HepG2 (cell line): ENCODE measurements at regions not wholly inside any gene's neighbourhood (a gene's known extent, or its start where the extent isn't known, plus 50 kb on each side); places are given as distances from the start of the nearest gene placed in this dataset.

ENCODE experiments used
- ATAC-seq: fragments of 200-7000 bp; cut with Tn5 transposase; 3 replicates; pipeline ENCODE4 v1.9.1; 2020; ENCODE audit warnings: mild to moderate bottlenecking, moderate library complexity
- BruUV-seq: library from RNA; stranded (reverse); fragments of 400-500 nt; replicated peaks from 2 replicates; lab custom pipeline; 2021; lab: Mats Ljungman, UMichigan
- CTCF ChIA-PET: fragments of 300-600 bp; formaldehyde crosslinking; extraction: SDS; loops from one replicate; lab custom pipeline; 2021; ENCODE audit warnings: low total read pairs, inconsistent platforms, low intra/inter-chr PET ratio; lab: Yijun Ruan, JAX
- POLR2A ChIA-PET: fragments of 350-600 bp; sonication (Branson Sonifier 250); formaldehyde crosslinking; loops from one replicate; lab custom pipeline; 2020; ENCODE audit warnings: antibody characterized with exemption, inconsistent platforms; lab: Yijun Ruan, JAX
- DNase-seq: peaks from one replicate; pipeline ENCODE4 v3.0.0-alpha.2; 2015; ENCODE audit warnings: low spot score
- FAIRE-seq: peaks from 3 replicates; lab custom pipeline; 2011; peaks lifted over from hg19 to GRCh38; lab: Jason Lieb, UNC
- H2AFZ ChIP-seq: one replicate; pipeline ENCODE4 v1.6.1; 2011; ENCODE audit warnings: low read length, inconsistent platforms
- H3K27ac ChIP-seq: fragments of 300-600 bp; 3 replicates; pipeline ENCODE4 v1.8.0; 2011; ENCODE audit warnings: mixed run types, mild to moderate bottlenecking, mixed read lengths, low read length, inconsistent platforms; ENCODE audit not compliant: insufficient read depth; ENCODE audit errors: extremely low read length
- H3K27me3 ChIP-seq, 2 experiments: fragments of 200-600 bp in 1 of 2; 2 replicates in 1 of 2; 3 replicates in 1 of 2; pipeline versions ENCODE4 v1.6.0 to v1.8.0; 2011; ENCODE audit warnings: low read length in 2 of 2, mild to moderate bottlenecking in 2 of 2, moderate library complexity in 2 of 2, inconsistent platforms in 1 of 2; ENCODE audit not compliant: insufficient read depth in 2 of 2, control insufficient read depth in 1 of 2
- H3K36me3 ChIP-seq, 2 experiments: fragments of 200-600 bp in 1 of 2; replicated peaks in 1 of 2; 2 replicates in 1 of 2; 3 replicates in 1 of 2; pipeline versions ENCODE4 v1.5.1 to v1.8.0; 2011; ENCODE audit warnings: low read length in 2 of 2, inconsistent platforms in 1 of 2; ENCODE audit not compliant: insufficient read depth in 2 of 2, control insufficient read depth in 1 of 2
- H3K4me1 ChIP-seq: 2 replicates; pipeline ENCODE4 v1.5.1; 2012; ENCODE audit warnings: low read length, inconsistent platforms; ENCODE audit not compliant: insufficient read depth
- H3K4me2 ChIP-seq: 2 replicates; pipeline ENCODE4 v1.6.0; 2011; ENCODE audit warnings: low read depth, low read length, inconsistent platforms
- H3K4me3 ChIP-seq, 3 experiments: fragments of 200-600 bp in 1 of 3; sonication (generic), shearing (Covaris generic) in 1 of 3; replicated peaks in 1 of 3; 2 replicates each; pipeline ENCODE4 v1.5.1; 2011 to 2016; ENCODE audit warnings: low read length in 3 of 3, inconsistent platforms in 2 of 3, low read depth in 2 of 3, mild to moderate bottlenecking in 2 of 3, control low read depth in 1 of 3, mixed read lengths in 1 of 3; ENCODE audit not compliant: insufficient read depth in 1 of 3
- H3K79me2 ChIP-seq: one replicate; pipeline ENCODE4 v1.6.1; 2011; ENCODE audit warnings: low read length, inconsistent platforms; ENCODE audit not compliant: insufficient read depth
- H3K9ac ChIP-seq: 2 replicates; pipeline ENCODE4 v1.6.0; 2011; ENCODE audit warnings: mild to moderate bottlenecking, low read depth, low read length, inconsistent platforms; ENCODE audit not compliant: insufficient read depth
- H3K9me3 ChIP-seq: 2 replicates; pipeline ENCODE4 v1.5.1; 2012; ENCODE audit warnings: mild to moderate bottlenecking, low read length
- H4K20me1 ChIP-seq: 2 replicates; pipeline ENCODE4 v1.6.0; 2011; ENCODE audit warnings: inconsistent platforms, mild to moderate bottlenecking, low read length, moderate library complexity; ENCODE audit not compliant: insufficient read depth
- CBX2 ChIP-seq, 2 experiments: fragments of 200-600 bp in 1 of 2; sonication (generic); formaldehyde crosslinking in 1 of 2; IDR thresholded peaks; 2 replicates each; pipeline versions ENCODE4 v1.7.0 to v1.8.1; 2018 to 2022; ENCODE audit warnings: low read depth in 2 of 2, low read length in 1 of 2, mild to moderate bottlenecking in 1 of 2, missing genetic modification reagents in 1 of 2
- ISX ChIP-seq: sonication (generic); formaldehyde crosslinking; conservative IDR thresholded peaks from 2 replicates; pipeline ENCODE4 v1.5.0; 2020; ENCODE audit warnings: missing genetic modification reagents
- KLF6 ChIP-seq: IDR thresholded peaks from 2 replicates; pipeline ENCODE4 v1.8.0; 2016; ENCODE audit warnings: missing biosample characterization, missing genetic modification reagents
- NFAT5 ChIP-seq: sonication (generic); formaldehyde crosslinking; IDR thresholded peaks from 2 replicates; pipeline ENCODE4 v1.4.0; 2020; ENCODE audit warnings: missing genetic modification reagents
- SIN3B ChIP-seq: fragments of 150-350 bp; IDR thresholded peaks from 2 replicates; pipeline ENCODE4 v1.6.1; 2014; ENCODE audit warnings: low read length
- TFDP2 ChIP-seq: sonication (generic); formaldehyde crosslinking; IDR thresholded peaks from 2 replicates; pipeline ENCODE4 v1.4.0; 2020; ENCODE audit warnings: missing genetic modification reagents
- USF2 ChIP-seq, 2 experiments: sonication (generic) in 1 of 2; formaldehyde crosslinking in 1 of 2; IDR thresholded peaks; 2 replicates each; pipeline versions ENCODE4 v1.5.1 to v1.6.1; 2011 to 2020; ENCODE audit warnings: borderline replicate concordance in 1 of 2, low read depth in 1 of 2, low read length in 1 of 2, mild to moderate bottlenecking in 1 of 2, missing genetic modification reagents in 1 of 2, moderate library complexity in 1 of 2
- ZNF557 ChIP-seq: sonication (generic); formaldehyde crosslinking; IDR thresholded peaks from 2 replicates; pipeline ENCODE4 v1.4.0; 2020; ENCODE audit warnings: missing genetic modification reagents
- ZNF7 ChIP-seq: IDR thresholded peaks from 2 replicates; pipeline ENCODE4 v1.6.1; 2016; ENCODE audit warnings: missing biosample characterization, missing genetic modification reagents
- ZSCAN25 ChIP-seq: sonication (generic); formaldehyde crosslinking; IDR thresholded peaks from 2 replicates; pipeline ENCODE4 v1.8.0; 2022; ENCODE audit warnings: mild to moderate bottlenecking, missing genetic modification reagents
- WGBS: methylation state at CpG from one replicate; pipeline ENCODE4 v1.1.6; 2017; ENCODE audit warnings: low lambda C conversion rate; 5-methylcytosine and 5-hydroxymethylcytosine counted together
- in situ Hi-C: cut with HindIII; loops from 2 replicates; pipeline ENCODE4 v1.10.0; 2017; ENCODE audit warnings: low pct_unique_long_range_greater_than_20kb; ENCODE audit not compliant: extremely low pct_ligation_motif_present
- intact Hi-C: fragments of 100-400 bp; cut with micrococcal nuclease; formaldehyde crosslinking; loops from one replicate; pipeline ENCODE4 v1.10.0; 2022; ENCODE audit not compliant: unreplicated experiment
- TF ChIP-seq, protein P1 (sequence below): sonication (generic); formaldehyde crosslinking; IDR thresholded peaks from 2 replicates; pipeline ENCODE4 v1.4.0; 2020; ENCODE audit warnings: missing genetic modification reagents, borderline replicate concordance

GRCh38 chr4:124173912-124174311, 538.6 kb downstream of the ANKRD50 start:
- CTCF ChIA-PET: no interaction called here
- TF ChIP-seq ZNF557 (CRISPR knock-in tag) (no peak), USF2 (IDR thresholded peaks at IDR 0.05; ENCODE audit: low read depth, low read length) (no peak), USF2 (CRISPR knock-in tag; IDR thresholded peaks at IDR 0.05; ENCODE audit: borderline replicate concordance) (no peak), NFAT5 (CRISPR knock-in tag) (no peak), ZSCAN25 (no peak), ISX (CRISPR knock-in tag) (no peak), ZNF7 (CRISPR knock-in tag) (no peak), TFDP2 (CRISPR knock-in tag) (no peak), SIN3B (no peak), CBX2 (IDR thresholded peaks at IDR 0.05; ENCODE audit: low read depth, low read length) (no peak), CBX2 (CRISPR knock-in tag; IDR thresholded peaks at IDR 0.05; ENCODE audit: low read depth) (no peak), KLF6 (CRISPR knock-in tag) (no peak)
- TF ChIP-seq, protein P1, sequence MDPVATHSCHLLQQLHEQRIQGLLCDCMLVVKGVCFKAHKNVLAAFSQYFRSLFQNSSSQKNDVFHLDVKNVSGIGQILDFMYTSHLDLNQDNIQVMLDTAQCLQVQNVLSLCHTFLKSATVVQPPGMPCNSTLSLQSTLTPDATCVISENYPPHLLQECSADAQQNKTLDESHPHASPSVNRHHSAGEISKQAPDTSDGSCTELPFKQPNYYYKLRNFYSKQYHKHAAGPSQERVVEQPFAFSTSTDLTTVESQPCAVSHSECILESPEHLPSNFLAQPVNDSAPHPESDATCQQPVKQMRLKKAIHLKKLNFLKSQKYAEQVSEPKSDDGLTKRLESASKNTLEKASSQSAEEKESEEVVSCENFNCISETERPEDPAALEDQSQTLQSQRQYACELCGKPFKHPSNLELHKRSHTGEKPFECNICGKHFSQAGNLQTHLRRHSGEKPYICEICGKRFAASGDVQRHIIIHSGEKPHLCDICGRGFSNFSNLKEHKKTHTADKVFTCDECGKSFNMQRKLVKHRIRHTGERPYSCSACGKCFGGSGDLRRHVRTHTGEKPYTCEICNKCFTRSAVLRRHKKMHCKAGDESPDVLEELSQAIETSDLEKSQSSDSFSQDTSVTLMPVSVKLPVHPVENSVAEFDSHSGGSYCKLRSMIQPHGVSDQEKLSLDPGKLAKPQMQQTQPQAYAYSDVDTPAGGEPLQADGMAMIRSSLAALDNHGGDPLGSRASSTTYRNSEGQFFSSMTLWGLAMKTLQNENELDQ (CRISPR knock-in tag): no peak
- TF ChIP-seq, all 625 proteins: peak for 0
- Histone ChIP-seq H3K27me3 (no peaks in the 10 kb centered on the region), H3K36me3 (no peaks in the 10 kb centered on the region), H3K4me2 (no peak overlapping the region), H2AFZ (no peak overlapping the region), H3K4me3 (no peak overlapping the region), H3K9me3 (no peaks in the 10 kb centered on the region), H3K27ac (no peak overlapping the region), H3K79me2 (no peaks in the 10 kb centered on the region), H3K4me1 (no peaks in the 10 kb centered on the region), H3K9ac (no peak overlapping the region), H4K20me1 (no peaks in the 10 kb centered on the region)
- POLR2A ChIA-PET: no interaction called here
- no TSS peak for BruUV-seq
- intact Hi-C loops (no loop called here), in situ Hi-C loops (no loop called here)
- WGBS: 27% methylated on average over 2 of the region's 2 CpGs
- no peak for ATAC-seq
- no peak for DNase-seq
- no peak for FAIRE-seq
